Mesodermal cell (in vitro differentiated cells): ENCODE measurements at regions not wholly inside any gene's neighbourhood (a gene's known extent, or its start where the extent isn't known, plus 50 kb on each side); places are given as distances from the start of the nearest gene placed in this dataset.

Experiments
- H3K27ac ChIP-seq: 2 replicates; pipeline ENCODE4 v1.7.0; 2013; ENCODE audit warnings: mild to moderate bottlenecking, low read depth, low read length, moderate library complexity; ENCODE audit not compliant: severe bottlenecking
- H3K36me3 ChIP-seq: 2 replicates; pipeline ENCODE4 v1.7.1; 2013; ENCODE audit warnings: mild to moderate bottlenecking, low read length, moderate library complexity; ENCODE audit not compliant: control insufficient read depth, insufficient read depth
- H3K4me1 ChIP-seq: one replicate; pipeline ENCODE4 v1.7.1; 2013; ENCODE audit warnings: mild to moderate bottlenecking, low read length; ENCODE audit not compliant: insufficient read depth, control insufficient read depth, poor library complexity, severe bottlenecking
- H3K4me3 ChIP-seq: 2 replicates; pipeline ENCODE4 v1.7.0; 2013; ENCODE audit warnings: low read length, control low read depth, mild to moderate bottlenecking; ENCODE audit not compliant: insufficient read depth, poor library complexity, severe bottlenecking; ENCODE audit errors: extremely low read depth
- H3K9me3 ChIP-seq: 2 replicates; pipeline ENCODE4 v1.7.1; 2013; ENCODE audit warnings: mild to moderate bottlenecking, low read length, moderate library complexity; ENCODE audit not compliant: control insufficient read depth
- WGBS, 2 experiments: methylation state at CpG; one replicate each; pipeline ENCODE4 v1.1.5; 2013; ENCODE audit warnings: missing lambda C conversion rate in 2 of 2; ENCODE audit not compliant: insufficient coverage in 2 of 2; 5-methylcytosine and 5-hydroxymethylcytosine counted together

GRCh38 chr2:224213396-224213795 is 174.3 kb upstream of the SERPINE2 start:
- Histone ChIP-seq H3K9me3 (peaks cover 12% of the 10 kb centered on the region), H3K4me3 (no peak overlapping the region), H3K27ac (no peak overlapping the region), H3K4me1 (peaks cover 19% of the 10 kb centered on the region), H3K36me3 (no peaks in the 10 kb centered on the region)
- 27 to 68% methylated on average over 1 to 3 of the region's 4 CpGs for WGBS, 2 experiments

- Histone ChIP-seq H3K9me3 (no peaks in the 10 kb centered on the region), H3K27ac (peak overlapping the region; percentile 81), H3K4me3 (no peak overlapping the region), H3K4me1 (peaks cover 19% of the 10 kb centered on the region), H3K36me3 (no peaks in the 10 kb centered on the region)
- 32 to 48% methylated on average over 4 of the region's 4 CpGs for WGBS, 2 experiments
Measured at GRCh38 chr2:224211791-224212190, 172.7 kb upstream of the SERPINE2 start.

GRCh38 chr2:224211181-224211480 is 172.0 kb upstream of the SERPINE2 start:
- no peaks in the 10 kb centered on the region for H3K36me3 ChIP-seq
- H3K4me1 ChIP-seq: peaks cover 19% of the 10 kb centered on the region
- H3K9me3 ChIP-seq: no peaks in the 10 kb centered on the region
- H3K4me3 ChIP-seq: no peak overlapping the region
- peak overlapping the region; percentile 81 for H3K27ac ChIP-seq

- Histone ChIP-seq H3K27ac (peak overlapping the region; percentile 81), H3K4me1 (peaks cover 19% of the 10 kb centered on the region)
- 82 to 83% methylated on average over 1 to 3 of the region's 6 CpGs for WGBS, 2 experiments
Measured at GRCh38 chr2:224210286-224211180, 171.4 kb upstream of the SERPINE2 start.

GRCh38 chr2:224209555-224210285 is 170.6 kb upstream of the SERPINE2 start:
- 80 to 100% methylated on average over 5 to 8 of the region's 9 CpGs for WGBS, 2 experiments
- H3K4me1 ChIP-seq: peaks cover 19% of the 10 kb centered on the region
- H3K27ac ChIP-seq: no peak overlapping the region
- no peaks in the 10 kb centered on the region for H3K36me3 ChIP-seq
- H3K4me3 ChIP-seq: no peak overlapping the region
- no peaks in the 10 kb centered on the region for H3K9me3 ChIP-seq

More at GRCh38 chr2:224210286-224211180, 171.4 kb upstream of the SERPINE2 start:
- H3K9me3 ChIP-seq: no peaks in the 10 kb centered on the region
- H3K4me3 ChIP-seq: no peak overlapping the region
- no peaks in the 10 kb centered on the region for H3K36me3 ChIP-seq

DNA sequence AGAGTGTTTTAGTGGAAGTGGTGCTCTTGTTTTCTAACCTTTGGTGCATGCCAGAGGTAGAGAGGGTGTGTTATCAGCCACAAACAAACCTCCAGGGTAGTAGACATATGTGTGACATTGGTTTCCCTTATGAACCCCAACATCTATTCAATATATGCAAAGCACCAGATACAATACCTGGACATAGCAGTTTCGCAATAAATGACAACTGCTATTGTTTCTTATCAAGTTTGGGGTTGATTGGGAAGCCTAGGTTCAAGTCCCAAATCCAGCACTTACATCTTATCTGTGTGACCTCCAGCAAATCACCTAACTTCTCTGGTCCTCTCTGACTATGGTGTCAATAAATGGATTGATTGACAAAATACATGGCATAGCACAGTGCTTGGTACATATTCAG is 169.4 kb upstream of the SERPINE2 start:
- Histone ChIP-seq H3K9me3 (no peaks in the 10 kb centered on the region), H3K4me1 (peaks cover 19% of the 10 kb centered on the region), H3K27ac (no peak overlapping the region), H3K4me3 (no peak overlapping the region), H3K36me3 (no peaks in the 10 kb centered on the region)
- WGBS, 2 experiments: 100% methylated on average over 1 of the region's 1 CpG; no CpG with 5 or more reads in 1 of the 2 experiments

DNA sequence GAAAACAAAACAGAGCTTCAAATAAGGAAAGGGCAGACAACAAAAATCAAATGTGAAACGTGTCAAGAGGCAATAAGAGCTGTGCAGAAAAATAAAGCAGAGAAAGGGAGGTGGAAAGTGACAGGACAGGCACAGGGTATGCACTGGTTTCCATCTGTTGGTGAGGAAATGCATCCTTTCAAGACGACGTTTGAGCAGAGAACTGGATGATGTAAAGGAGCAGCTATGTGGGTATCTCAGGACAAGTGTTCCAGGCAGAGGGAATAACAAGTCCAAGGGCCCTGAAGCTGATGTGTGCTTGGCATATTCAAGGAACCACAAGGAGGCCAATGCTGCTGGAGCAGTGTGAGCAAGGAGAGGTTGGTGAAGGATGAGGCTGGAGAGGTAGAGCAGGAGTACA is 168.9 kb upstream of the SERPINE2 start:
- WGBS, 2 experiments: 69 to 85% methylated on average over 3 of the region's 3 CpGs
- Histone ChIP-seq H3K36me3 (no peaks in the 10 kb centered on the region), H3K9me3 (no peaks in the 10 kb centered on the region), H3K4me3 (no peak overlapping the region), H3K4me1 (peaks cover 19% of the 10 kb centered on the region), H3K27ac (no peak overlapping the region)

DNA sequence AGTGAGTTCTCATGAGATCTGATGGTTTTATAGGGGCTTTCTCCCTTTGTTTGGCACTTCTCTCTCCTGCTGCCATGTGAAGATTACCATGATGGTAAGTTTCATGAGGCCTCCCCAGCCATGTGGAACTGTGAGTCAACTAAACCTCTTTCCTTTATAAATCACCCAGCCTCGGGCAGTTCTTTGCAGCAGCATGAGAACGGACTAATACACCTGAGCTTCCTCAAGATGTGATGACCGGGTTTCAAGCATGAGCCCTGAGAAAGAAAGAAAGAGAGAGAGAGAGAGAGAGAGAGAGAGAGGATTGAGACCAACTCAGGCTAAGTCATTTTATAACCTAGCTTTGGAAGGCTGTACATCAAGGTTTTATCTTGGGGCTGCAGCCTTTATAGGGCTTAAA is 167.7 kb upstream of the SERPINE2 start:
- H3K27ac ChIP-seq: no peak overlapping the region
- no peaks in the 10 kb centered on the region for H3K9me3 ChIP-seq
- H3K4me3 ChIP-seq: no peak overlapping the region
- peaks cover 19% of the 10 kb centered on the region for H3K4me1 ChIP-seq
- H3K36me3 ChIP-seq: no peaks in the 10 kb centered on the region
- 93% methylated on average over 3 of the region's 3 CpGs; no CpG with 5 or more reads in 1 of the 2 experiments for WGBS, 2 experiments

GRCh38 chr2:224202281-224202865 is 163.3 kb upstream of the SERPINE2 start:
- H3K4me3 ChIP-seq: no peak overlapping the region
- H3K9me3 ChIP-seq: no peaks in the 10 kb centered on the region
- H3K36me3 ChIP-seq: no peaks in the 10 kb centered on the region
- 91 to 93% methylated on average over 2 to 6 of the region's 6 CpGs for WGBS, 2 experiments
- no peak overlapping the region for H3K27ac ChIP-seq
- H3K4me1 ChIP-seq: no peaks in the 10 kb centered on the region

GRCh38 chr2:224198436-224198835 is 159.3 kb upstream of the SERPINE2 start:
- Histone ChIP-seq H3K36me3 (no peaks in the 10 kb centered on the region), H3K4me1 (no peaks in the 10 kb centered on the region), H3K4me3 (no peak overlapping the region), H3K9me3 (peaks cover 14% of the 10 kb centered on the region), H3K27ac (no peak overlapping the region)
- 82 to 90% methylated on average over 2 of the region's 5 CpGs for WGBS, 2 experiments
